HG02571 (cell line): ENCODE measurements at regions not wholly inside any gene's neighbourhood (a gene's known extent, or its start where the extent isn't known, plus 50 kb on each side); places are given as distances from the start of the nearest gene placed in this dataset.
"Not testable (repeated sequence)": the region's sequence is repeated elsewhere in the genome, so short reads cannot be mapped to it uniquely, and the experiment has no call there.

ENCODE experiments used
- ATAC-seq: cut with Tn5 transposase; IDR thresholded peaks from one replicate; pipeline ENCODE4 v1.9.1; 2021; ENCODE audit warnings: mild to moderate bottlenecking, moderate library complexity; ENCODE audit not compliant: unreplicated experiment

GRCh38 chr6:147958683-147959082, 384.0 kb upstream of the SASH1 start:
- ATAC-seq, result no peak

GRCh38 chr6:147961481-147962141, 381.0 kb upstream of the SASH1 start:
- no peak for ATAC-seq

GRCh38 chr6:147965448-147965847, 377.2 kb upstream of the SASH1 start:
- ATAC-seq, result not testable (repeated sequence)

- no peak for ATAC-seq
Measured at GRCh38 chr6:147970970-147971369, 371.7 kb upstream of the SASH1 start.

GRCh38 chr6:147972448-147972847, 370.2 kb upstream of the SASH1 start:
- no peak for ATAC-seq

GRCh38 chr6:147973806-147974205, 368.8 kb upstream of the SASH1 start:
- ATAC-seq, result no peak

GRCh38 chr6:147974376-147974775, 368.3 kb upstream of the SASH1 start:
- no peak for ATAC-seq

- no peak for ATAC-seq
Measured at GRCh38 chr6:147977851-147978465, 364.7 kb upstream of the SASH1 start.

GRCh38 chr6:147979966-147980365, 362.7 kb upstream of the SASH1 start:
- ATAC-seq, result no peak

GRCh38 chr6:147983581-147984366, 358.9 kb upstream of the SASH1 start:
- ATAC-seq, result no peak

- no peak for ATAC-seq
Measured at GRCh38 chr6:147986846-147987245, 355.8 kb upstream of the SASH1 start.

- no peak for ATAC-seq
Measured at GRCh38 chr6:147990159-147990558, 352.5 kb upstream of the SASH1 start.

GRCh38 chr6:147991961-147992360, 350.7 kb upstream of the SASH1 start:
- no peak for ATAC-seq

- no peak for ATAC-seq
Measured at GRCh38 chr6:147999001-147999540, 343.6 kb upstream of the SASH1 start.

- ATAC-seq, result no peak
Measured at GRCh38 chr6:148001844-148002642, 340.6 kb upstream of the SASH1 start.

GRCh38 chr6:148004651-148005050, 338.0 kb upstream of the SASH1 start:
- no peak for ATAC-seq

- ATAC-seq, result no peak
Measured at GRCh38 chr6:148005806-148006205, 336.8 kb upstream of the SASH1 start.

- not testable (repeated sequence) for ATAC-seq
Measured at GRCh38 chr6:148010516-148010915, 332.1 kb upstream of the SASH1 start.

- ATAC-seq, result no peak
Measured at GRCh38 chr6:148016013-148016412, 326.6 kb upstream of the SASH1 start.

- no peak for ATAC-seq
Measured at GRCh38 chr6:148021165-148021564, 321.5 kb upstream of the SASH1 start.

GRCh38 chr6:148021699-148022098, 320.9 kb upstream of the SASH1 start:
- no peak for ATAC-seq
